Activated gamma-delta T cell treated with Interleukin-2 at 50 U/mL for 16 hours (primary cell): ENCODE measurements at regions not wholly inside any gene's neighbourhood (a gene's known extent, or its start where the extent isn't known, plus 50 kb on each side); places are given as distances from the start of the nearest gene placed in this dataset.

Experiments
- DNase-seq: peaks from one replicate; pipeline ENCODE4 v3.0.0-alpha.2; 2020

- no peak for DNase-seq
Observed at GRCh38 chr7:32346253-32346652, 143.9 kb downstream of the LSM5 start.

GRCh38 chr7:32336726-32337125 lies 153.5 kb downstream of the LSM5 start:
- DNase-seq, result no peak

- no peak for DNase-seq
Observed at GRCh38 chr7:32335107-32335506, 155.1 kb downstream of the LSM5 start.

- no peak for DNase-seq
Observed at GRCh38 chr7:32330602-32331001, 159.6 kb downstream of the LSM5 start.

GRCh38 chr7:32326078-32326477 lies 164.1 kb downstream of the LSM5 start:
- no peak for DNase-seq

GRCh38 chr7:32323712-32324111 lies 166.5 kb downstream of the LSM5 start:
- DNase-seq, result no peak

- no peak for DNase-seq
Observed at GRCh38 chr7:32319012-32319382, 171.2 kb downstream of the LSM5 start.

GRCh38 chr7:32318300-32319011 lies 171.7 kb downstream of the LSM5 start:
- no peak for DNase-seq

GRCh38 chr7:32316839-32317238 lies 173.3 kb downstream of the LSM5 start:
- DNase-seq, result no peak

- no peak for DNase-seq
Observed at GRCh38 chr7:32314761-32315160, 175.4 kb downstream of the LSM5 start.

- DNase-seq, result no peak
Observed at GRCh38 chr7:32301427-32301826, 188.8 kb downstream of the LSM5 start.

- no peak for DNase-seq
Observed at GRCh38 chr7:32299133-32299702, 191.0 kb downstream of the LSM5 start.

- DNase-seq, result no peak
Observed at GRCh38 chr7:32298408-32299132, 191.6 kb downstream of the LSM5 start.

GRCh38 chr7:32293833-32294232 lies 196.3 kb downstream of the LSM5 start:
- DNase-seq, result no peak

GRCh38 chr7:32289651-32290414 lies 200.3 kb downstream of the LSM5 start:
- no peak for DNase-seq

GRCh38 chr7:32285698-32286097 lies 204.5 kb downstream of the LSM5 start:
- no peak for DNase-seq

GRCh38 chr7:32283546-32283945 lies 206.6 kb downstream of the LSM5 start:
- no peak for DNase-seq

- DNase-seq, result no peak
Observed at GRCh38 chr7:32279500-32279899, 209.3 kb upstream of the PDE1C start.

- DNase-seq, result no peak
Observed at GRCh38 chr7:32275216-32276009, 205.2 kb upstream of the PDE1C start.

GRCh38 chr7:32273297-32273696 lies 203.1 kb upstream of the PDE1C start:
- DNase-seq, result no peak

GRCh38 chr7:32266932-32267475 lies 196.8 kb upstream of the PDE1C start:
- DNase-seq, result no peak

- no peak for DNase-seq
Observed at GRCh38 chr7:32264702-32265284, 194.6 kb upstream of the PDE1C start.
